Activated CD4-positive, alpha-beta T cell treated with anti-CD3 and anti-CD28 coated beads, Interleukin-2, amount 50 U/mL, for 24 hours (primary cell): ENCODE measurements at regions not wholly inside any gene's neighbourhood (a gene's known extent, or its start where the extent isn't known, plus 50 kb on each side); places are given as distances from the start of the nearest gene placed in this dataset.

ENCODE experiments used
- DNase-seq, 2 donors: peaks; one replicate each; pipeline ENCODE4 v3.0.0-alpha.2; 2020; ENCODE audit warnings: low read depth in 1 of 2, low spot score in 1 of 2

GRCh38 chr2:191738003-191738402, 60.1 kb downstream of the NABP1 start:
- no peak for DNase-seq

GRCh38 chr2:191738667-191739066, 60.7 kb downstream of the NABP1 start:
- no peak for DNase-seq

GRCh38 chr2:191739194-191739593, 61.3 kb downstream of the NABP1 start:
- DNase-seq, result no peak

- DNase-seq, result peak in 1 of 2 donors; percentile 34
These were observed 62.1 kb downstream of the NABP1 start for GRCh38 chr2:191740016-191740419.

- no peak for DNase-seq
These were observed 62.8 kb downstream of the NABP1 start for GRCh38 chr2:191740759-191741158.

GRCh38 chr2:191746346-191747169, 68.6 kb downstream of the NABP1 start:
- DNase-seq, result no peak

GRCh38 chr2:191747170-191747530, 69.2 kb downstream of the NABP1 start:
- DNase-seq, result no peak

GRCh38 chr2:191748059-191748461, 70.1 kb downstream of the NABP1 start:
- DNase-seq, result no peak

- no peak for DNase-seq
These were observed 70.7 kb downstream of the NABP1 start for GRCh38 chr2:191748528-191749180.

- no peak for DNase-seq
These were observed 71.2 kb downstream of the NABP1 start for GRCh38 chr2:191749181-191749540.

GRCh38 chr2:191754103-191754502, 76.2 kb downstream of the NABP1 start:
- no peak for DNase-seq

- DNase-seq, result no peak
These were observed 78.8 kb downstream of the NABP1 start for GRCh38 chr2:191756761-191757160.

GRCh38 chr2:191757208-191757607, 79.3 kb downstream of the NABP1 start:
- DNase-seq, result no peak

GRCh38 chr2:191758518-191759507, 80.9 kb downstream of the NABP1 start:
- DNase-seq, result peak in 1 of 2 donors; percentile 40

- no peak for DNase-seq
These were observed 81.7 kb downstream of the NABP1 start for GRCh38 chr2:191759680-191760079.

GRCh38 chr2:191760655-191761262, 82.8 kb downstream of the NABP1 start:
- DNase-seq, result no peak

- no peak for DNase-seq
These were observed 73.8 kb downstream of the CAVIN2 start for GRCh38 chr2:191773136-191773535.

- DNase-seq, result no peak
These were observed 69.5 kb downstream of the CAVIN2 start for GRCh38 chr2:191777351-191777750.

GRCh38 chr2:191778041-191778440, 68.8 kb downstream of the CAVIN2 start:
- DNase-seq, result no peak

GRCh38 chr2:191782351-191782750, 64.5 kb downstream of the CAVIN2 start:
- DNase-seq, result no peak

- DNase-seq, result no peak
These were observed 63.5 kb downstream of the CAVIN2 start for GRCh38 chr2:191783416-191783815.
